ENCODE measurements at regions not wholly inside any gene's neighbourhood (a gene's known extent, or its start where the extent isn't known, plus 50 kb on each side); places are given as distances from the start of the nearest gene placed in this dataset.

GRCh38 chr3:117479095-117479494 lies 769.5 kb downstream of the TUSC7 start:
- Mint-ChIP-seq H3K36me3 (no peaks in the 10 kb centered on the region), H3K9me3 (no peaks in the 10 kb centered on the region), H3K27ac (no peak overlapping the region), H3K27me3 (no peaks in the 10 kb centered on the region), H3K4me1 (ENCODE audit: unreplicated experiment) (peaks cover 2% of the 10 kb centered on the region), H3K4me3 (no peak overlapping the region)
- TF ChIP-seq, protein P1, sequence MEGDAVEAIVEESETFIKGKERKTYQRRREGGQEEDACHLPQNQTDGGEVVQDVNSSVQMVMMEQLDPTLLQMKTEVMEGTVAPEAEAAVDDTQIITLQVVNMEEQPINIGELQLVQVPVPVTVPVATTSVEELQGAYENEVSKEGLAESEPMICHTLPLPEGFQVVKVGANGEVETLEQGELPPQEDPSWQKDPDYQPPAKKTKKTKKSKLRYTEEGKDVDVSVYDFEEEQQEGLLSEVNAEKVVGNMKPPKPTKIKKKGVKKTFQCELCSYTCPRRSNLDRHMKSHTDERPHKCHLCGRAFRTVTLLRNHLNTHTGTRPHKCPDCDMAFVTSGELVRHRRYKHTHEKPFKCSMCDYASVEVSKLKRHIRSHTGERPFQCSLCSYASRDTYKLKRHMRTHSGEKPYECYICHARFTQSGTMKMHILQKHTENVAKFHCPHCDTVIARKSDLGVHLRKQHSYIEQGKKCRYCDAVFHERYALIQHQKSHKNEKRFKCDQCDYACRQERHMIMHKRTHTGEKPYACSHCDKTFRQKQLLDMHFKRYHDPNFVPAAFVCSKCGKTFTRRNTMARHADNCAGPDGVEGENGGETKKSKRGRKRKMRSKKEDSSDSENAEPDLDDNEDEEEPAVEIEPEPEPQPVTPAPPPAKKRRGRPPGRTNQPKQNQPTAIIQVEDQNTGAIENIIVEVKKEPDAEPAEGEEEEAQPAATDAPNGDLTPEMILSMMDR (conservative IDR thresholded peaks at IDR 0.05): no peak
- no peak for DNase-seq (ENCODE audit: extremely low spot score, unreplicated experiment)

GRCh38 chr3:117480525-117480924 lies 770.9 kb downstream of the TUSC7 start:
- Mint-ChIP-seq H3K27me3 (no peaks in the 10 kb centered on the region), H3K27ac (no peak overlapping the region), H3K4me1 (ENCODE audit: unreplicated experiment) (no peaks in the 10 kb centered on the region), H3K9me3 (no peaks in the 10 kb centered on the region), H3K4me3 (no peak overlapping the region), H3K36me3 (no peaks in the 10 kb centered on the region)
- TF ChIP-seq, protein P1 (conservative IDR thresholded peaks at IDR 0.05): no peak
- no peak for DNase-seq (ENCODE audit: extremely low spot score, unreplicated experiment)

- no peak overlapping the region for H3K4me3 Mint-ChIP-seq
- H3K27me3 Mint-ChIP-seq: no peaks in the 10 kb centered on the region
- no peak overlapping the region for H3K27ac Mint-ChIP-seq
- no peaks in the 10 kb centered on the region for H3K4me1 Mint-ChIP-seq (ENCODE audit: unreplicated experiment)
- H3K9me3 Mint-ChIP-seq: no peaks in the 10 kb centered on the region
- no peak for DNase-seq (ENCODE audit: extremely low spot score, unreplicated experiment)
- TF ChIP-seq, protein P1 (conservative IDR thresholded peaks at IDR 0.05): no peak
- H3K36me3 Mint-ChIP-seq: no peaks in the 10 kb centered on the region
Measured at GRCh38 chr3:117480972-117481371, 771.4 kb downstream of the TUSC7 start.

DNA sequence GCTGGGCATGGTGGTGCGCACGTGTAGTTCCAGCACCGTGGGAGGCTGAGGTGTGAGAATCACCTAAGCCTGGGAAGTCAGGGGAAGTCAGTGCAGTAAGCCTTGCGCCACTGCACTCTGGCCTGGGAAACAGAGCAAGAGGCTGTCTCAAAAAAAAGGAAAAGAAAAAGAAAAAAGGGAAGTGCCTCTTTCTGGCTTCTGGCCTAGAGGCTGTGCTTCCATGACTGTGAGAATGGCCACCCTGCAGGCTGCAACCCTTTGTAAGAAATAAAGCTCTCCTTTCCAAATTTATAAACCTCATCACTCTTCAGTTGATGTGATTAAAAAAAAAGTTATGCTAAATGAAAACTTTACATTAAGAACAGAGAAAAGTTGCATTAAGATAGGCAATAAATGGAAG lies 774.3 kb downstream of the TUSC7 start:
- Mint-ChIP-seq H3K27me3 (no peaks in the 10 kb centered on the region), H3K4me3 (no peak overlapping the region), H3K9me3 (no peaks in the 10 kb centered on the region), H3K36me3 (no peaks in the 10 kb centered on the region), H3K27ac (no peak overlapping the region), H3K4me1 (ENCODE audit: unreplicated experiment) (peaks cover 8% of the 10 kb centered on the region)
- DNase-seq (ENCODE audit: extremely low spot score, unreplicated experiment): no peak
- TF ChIP-seq, protein P1 (conservative IDR thresholded peaks at IDR 0.05): no peak

DNA sequence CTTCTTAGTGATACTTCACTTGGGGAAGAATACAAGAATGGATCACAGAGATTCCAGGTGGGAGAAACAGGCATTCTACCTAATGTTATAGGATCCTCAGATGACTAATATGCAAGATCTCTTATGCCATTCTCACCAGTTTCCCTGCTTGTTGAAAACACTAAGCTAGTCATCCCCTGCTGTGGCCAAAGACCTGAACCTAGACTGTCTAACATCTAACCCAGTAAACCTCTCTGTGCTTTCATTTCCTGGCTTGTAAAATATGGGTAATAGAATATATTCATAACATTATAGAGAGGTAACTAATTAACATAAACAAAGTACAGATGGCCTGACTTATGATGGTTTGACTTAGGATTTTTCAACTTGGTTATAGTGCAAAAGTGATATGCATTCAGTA lies 776.3 kb downstream of the TUSC7 start:
- H3K27ac Mint-ChIP-seq: no peak overlapping the region

More for the DNA sequence above, 776.3 kb downstream of the TUSC7 start:
- TF ChIP-seq, protein P1 (conservative IDR thresholded peaks at IDR 0.05): no peak
- H3K9me3 Mint-ChIP-seq: no peaks in the 10 kb centered on the region
- no peak overlapping the region for H3K4me3 Mint-ChIP-seq
- H3K27me3 Mint-ChIP-seq: no peaks in the 10 kb centered on the region
- no peak for DNase-seq (ENCODE audit: extremely low spot score, unreplicated experiment)
- H3K36me3 Mint-ChIP-seq: no peaks in the 10 kb centered on the region
- peaks cover 8% of the 10 kb centered on the region for H3K4me1 Mint-ChIP-seq (ENCODE audit: unreplicated experiment)

All from type B pancreatic cell (in vitro differentiated cells).